ENCODE measurements at regions not wholly inside any gene's neighbourhood (a gene's known extent, or its start where the extent isn't known, plus 50 kb on each side); places are given as distances from the start of the nearest gene placed in this dataset.
"Not testable (repeated sequence)": the region's sequence is repeated elsewhere in the genome, so short reads cannot be mapped to it uniquely, and the experiment has no call there.

DNA sequence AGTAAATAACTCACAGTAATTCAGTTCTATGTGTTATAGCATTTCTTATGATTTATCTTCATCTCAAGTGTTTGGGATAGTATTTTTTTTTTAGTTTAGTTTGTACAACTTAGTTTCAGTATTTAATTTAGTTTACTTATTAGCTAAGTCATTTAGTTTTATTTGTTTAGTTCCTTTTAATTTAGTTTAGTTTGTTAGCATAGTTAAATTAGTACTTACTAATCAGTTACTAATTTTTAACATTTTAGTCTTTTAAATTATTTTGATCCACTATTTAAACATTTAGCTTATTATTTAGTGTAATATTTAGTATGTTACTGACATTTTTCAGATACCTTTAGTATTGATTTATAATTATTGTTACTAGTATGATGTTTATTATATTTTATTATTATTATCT, 85.2 kb upstream of the SIPA1L2 start:
- DNase-seq (ENCODE audit: low spot score): no peak

DNA sequence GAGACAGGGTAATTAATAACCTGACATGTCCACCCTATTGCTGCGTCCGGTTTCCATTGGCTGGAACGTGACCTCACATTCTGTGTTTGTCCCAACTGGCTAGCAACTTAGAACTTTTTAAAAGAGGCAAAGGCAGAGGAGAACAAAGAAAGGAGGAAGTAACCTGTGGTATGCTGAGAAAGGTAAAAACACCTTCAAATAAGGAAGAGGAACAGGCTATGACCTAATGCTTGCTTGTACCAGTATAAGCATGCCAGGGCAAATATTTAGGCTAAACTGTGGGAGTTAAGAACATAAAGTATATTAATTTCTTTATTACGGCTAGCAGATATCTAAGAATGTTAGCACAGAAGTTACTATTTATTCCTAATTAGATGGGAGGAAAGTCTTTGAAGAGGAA, 87.3 kb upstream of the MAP10 start:
- DNase-seq (ENCODE audit: low spot score): not testable (repeated sequence)

DNA sequence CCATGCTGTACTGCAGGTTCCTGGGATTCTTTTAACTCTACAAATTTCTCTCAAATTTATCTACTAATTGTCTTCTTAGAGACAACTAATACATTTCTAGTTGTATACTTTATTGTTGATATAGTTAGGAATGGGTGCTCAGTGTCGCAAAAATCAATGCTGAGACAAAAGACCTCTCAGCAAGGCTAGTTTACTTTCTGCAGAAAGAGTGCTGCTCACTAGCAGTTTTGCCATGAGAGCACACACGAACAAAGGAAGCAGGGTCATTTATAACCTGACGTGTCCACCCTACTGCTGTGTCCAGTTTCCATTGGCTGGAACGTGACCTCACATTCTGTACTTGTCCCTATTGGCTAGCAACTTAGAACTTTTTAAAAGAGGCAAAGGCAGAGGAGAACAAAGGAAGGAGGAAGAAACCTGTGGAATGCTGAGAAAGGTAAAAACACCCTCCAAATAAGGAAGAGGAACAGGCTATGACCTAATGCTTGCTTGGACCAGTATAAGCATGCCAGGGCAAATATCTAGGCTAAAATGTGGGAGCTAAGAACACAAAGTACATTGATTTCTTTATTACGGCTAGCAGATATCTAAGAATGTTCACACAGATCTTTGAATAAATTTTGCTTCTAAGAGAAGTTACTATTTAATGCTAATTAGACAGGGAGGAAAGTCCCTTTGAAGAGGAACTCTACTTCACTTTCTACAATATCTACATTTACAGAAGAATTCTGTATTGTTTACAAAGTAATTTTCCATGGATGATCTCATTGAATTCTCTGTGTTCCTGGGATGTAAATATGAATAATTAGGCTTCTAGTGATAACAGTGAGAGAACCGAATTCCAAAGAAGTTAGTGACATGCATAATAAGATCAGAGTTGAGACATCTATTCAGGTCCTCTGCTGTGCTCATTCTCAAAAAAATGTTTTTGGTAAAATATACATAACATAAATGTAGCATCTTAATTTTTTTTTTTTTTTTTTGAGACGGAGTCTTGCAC, 86.0 kb upstream of the MAP10 start:
- no peak for DNase-seq (ENCODE audit: low spot score)

DNA sequence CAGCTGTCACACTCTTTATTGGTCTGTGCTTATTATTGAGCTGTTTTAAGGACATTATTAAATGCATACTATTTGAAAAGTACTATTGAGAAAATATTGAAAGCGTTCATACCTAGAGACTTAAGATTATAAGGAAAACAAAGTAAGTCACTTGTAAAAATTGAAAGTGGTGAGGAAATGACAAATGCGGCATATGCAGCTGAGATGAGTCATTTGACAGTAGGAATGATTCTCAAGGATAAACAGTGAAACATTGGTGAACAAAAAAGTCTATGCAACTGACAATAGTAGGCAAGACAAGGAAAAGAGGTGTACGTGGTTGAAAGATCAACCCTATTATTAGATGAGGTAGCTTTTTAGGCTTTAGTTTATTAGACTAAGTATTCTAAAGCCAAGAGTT, 82.6 kb upstream of the MAP10 start:
- no peak for DNase-seq (ENCODE audit: low spot score)

DNA sequence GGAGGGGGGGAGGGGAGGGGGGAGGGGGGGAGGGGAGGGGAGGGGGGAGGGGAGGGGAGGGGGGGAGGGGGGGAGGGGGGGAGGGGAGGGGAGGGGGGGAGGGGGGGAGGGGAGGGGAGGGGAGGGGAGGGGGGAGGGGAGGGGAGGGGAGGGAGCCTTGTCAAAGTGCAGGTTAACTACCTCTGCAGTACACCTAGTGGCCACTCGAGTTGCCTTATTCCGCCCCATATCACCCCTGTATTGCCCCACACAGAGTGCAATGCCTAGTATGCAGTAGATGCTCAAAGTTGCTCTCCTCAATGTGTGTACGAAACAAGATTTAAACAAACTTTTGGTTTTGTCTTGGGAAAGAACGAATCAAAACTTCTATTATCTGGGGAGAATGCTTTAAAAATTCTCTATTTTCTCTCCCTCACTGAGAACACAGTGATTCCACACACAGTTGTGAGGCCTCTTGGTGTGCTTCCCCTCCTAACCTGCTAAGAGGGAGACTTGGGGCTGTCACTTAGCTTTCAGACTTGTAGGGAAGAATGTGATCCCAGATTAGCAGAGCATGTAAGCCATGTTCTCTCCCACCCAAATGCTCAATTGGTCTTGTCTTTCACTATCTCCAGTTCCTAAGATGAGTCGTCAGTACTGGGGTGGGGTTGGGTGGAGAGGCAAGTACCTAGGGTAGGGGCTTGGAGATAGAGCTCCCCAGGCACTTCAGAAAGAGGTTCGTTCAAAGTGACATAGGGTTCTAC, 79.7 kb upstream of the MAP10 start:
- no peak for DNase-seq (ENCODE audit: low spot score)

DNA sequence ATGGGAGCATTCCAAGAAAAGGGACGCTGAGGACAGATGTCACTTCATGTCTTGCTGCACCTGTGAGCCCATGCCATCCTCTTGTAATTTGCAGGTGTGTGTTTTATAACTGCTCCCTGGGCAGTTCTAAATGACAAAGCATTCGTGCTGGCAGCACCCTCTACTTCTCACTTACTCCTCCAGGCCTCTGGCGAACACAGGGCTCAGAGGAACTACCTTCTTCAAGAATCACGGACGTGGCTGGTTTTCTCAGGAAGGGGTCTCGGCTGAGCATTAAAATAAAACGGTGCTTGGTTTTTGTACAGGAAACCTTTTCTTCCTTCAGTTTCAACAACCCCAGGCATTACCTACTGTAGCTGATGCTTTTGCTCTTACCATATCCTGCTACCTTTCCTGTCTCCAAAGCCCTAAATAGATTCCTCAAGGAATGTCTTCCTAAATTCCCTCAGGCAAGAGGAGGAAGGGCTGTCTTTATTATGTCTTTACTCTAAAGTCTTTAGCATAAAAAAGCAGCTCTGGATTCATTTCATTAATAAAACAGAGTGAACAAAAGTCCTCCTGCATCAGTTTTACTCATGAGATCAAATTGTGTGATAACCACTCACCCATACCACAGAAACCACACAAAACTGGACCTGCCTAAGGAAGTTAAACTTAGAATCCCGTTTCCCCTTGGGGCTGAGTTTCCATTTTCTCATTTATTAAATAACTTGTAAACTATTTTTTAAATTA, 79.0 kb upstream of the MAP10 start:
- DNase-seq (ENCODE audit: low spot score): no peak

DNA sequence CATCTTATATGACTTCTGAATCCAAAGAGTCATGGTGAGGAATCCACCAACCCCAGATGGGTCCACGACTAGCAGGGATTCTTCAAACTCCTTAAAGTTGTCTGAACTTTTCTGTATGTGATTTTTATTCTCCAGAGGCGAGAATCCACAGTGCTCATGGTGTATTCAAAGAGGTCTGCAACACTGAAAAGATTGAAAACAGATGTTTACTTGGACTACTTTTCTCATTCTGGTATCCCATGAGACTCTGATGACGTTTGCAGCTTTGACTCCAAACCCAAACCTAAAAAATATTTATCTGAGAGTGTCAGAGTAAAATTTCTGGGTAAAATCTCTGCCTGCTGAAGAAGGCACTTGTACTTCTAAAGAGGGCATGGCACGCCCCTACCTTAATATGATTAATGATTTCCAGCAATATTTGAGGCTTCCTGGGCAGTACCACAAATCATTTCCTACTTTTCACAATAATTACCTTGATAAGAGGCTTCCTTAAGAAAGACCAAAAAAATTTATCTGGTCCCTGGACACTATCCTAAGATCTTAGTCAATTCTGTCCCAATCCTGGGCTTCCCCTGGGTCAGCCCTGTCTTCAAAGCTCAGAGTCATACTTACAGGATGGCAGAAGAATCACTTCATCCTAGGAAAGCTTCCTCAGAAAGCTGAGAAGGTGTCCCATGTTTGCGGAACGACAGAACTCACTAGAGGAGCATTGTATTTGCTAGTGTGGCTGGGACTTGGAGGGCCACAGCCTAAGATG, 76.5 kb upstream of the MAP10 start:
- no peak for DNase-seq (ENCODE audit: low spot score)

DNA sequence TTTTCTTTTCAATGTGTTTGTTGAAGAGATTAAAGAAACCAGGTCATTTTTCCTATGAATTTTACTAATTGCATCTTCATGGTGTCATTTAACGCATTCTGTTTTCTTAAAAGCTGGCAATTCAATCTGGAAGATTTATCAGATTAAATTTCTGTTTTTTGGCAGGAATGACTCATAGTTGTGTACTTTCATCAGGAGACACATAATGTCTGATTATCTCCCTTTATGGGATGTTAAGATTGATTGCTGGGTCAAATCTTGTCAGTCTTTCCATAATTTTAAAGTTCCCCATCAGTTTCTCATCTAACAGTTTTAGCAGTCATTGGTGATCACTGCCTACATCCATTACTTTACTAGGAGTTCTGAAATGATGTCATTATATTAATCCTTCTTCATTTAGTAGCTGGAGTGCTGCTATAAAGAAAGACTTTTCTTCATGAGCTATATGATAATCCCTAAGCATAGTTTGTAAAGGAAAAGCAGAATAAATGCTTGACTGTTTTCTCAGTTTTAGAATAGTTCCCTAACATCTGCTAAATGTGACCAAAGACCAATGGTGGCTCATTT, 72.8 kb upstream of the MAP10 start:
- no peak for DNase-seq (ENCODE audit: low spot score)

DNA sequence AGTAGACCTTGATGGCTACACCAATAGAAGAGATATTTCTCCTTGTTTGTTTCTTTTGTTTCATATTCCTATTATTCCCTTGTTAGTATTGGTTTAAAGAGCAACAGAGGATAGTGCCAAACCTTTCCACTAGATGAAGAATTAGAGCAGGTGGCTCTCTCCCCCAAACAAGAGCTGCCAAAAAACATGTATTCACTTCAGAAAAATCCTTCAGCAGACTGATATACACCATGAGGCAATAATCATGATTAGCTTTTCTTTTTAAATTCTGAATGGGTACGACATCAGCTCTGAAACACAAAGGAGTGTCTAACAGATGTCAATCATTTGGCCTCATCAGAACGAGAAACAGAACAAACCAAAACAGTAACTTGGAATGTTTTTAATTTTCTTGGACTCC, 67.3 kb upstream of the MAP10 start:
- no peak for DNase-seq (ENCODE audit: low spot score)

DNA sequence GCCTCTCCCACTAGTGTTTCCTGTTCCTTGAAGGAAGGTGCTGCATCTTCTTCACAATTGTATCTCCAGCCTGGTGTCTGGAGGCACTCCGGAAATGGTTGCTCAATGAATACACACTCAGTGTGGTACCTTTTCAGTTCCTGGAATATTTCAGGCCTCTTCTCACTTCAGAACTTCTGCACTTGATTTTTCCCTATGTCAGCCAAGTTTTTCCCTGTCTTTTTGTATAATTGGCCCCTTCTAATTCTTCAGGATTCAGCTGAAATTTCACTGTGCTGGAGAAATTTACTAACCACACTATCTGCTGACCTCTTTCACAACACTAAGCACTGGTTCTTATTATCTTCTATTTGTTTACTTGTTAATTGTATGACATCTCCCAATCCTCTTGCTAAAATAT, 61.2 kb upstream of the MAP10 start:
- DNase-seq (ENCODE audit: low spot score): no peak

DNA sequence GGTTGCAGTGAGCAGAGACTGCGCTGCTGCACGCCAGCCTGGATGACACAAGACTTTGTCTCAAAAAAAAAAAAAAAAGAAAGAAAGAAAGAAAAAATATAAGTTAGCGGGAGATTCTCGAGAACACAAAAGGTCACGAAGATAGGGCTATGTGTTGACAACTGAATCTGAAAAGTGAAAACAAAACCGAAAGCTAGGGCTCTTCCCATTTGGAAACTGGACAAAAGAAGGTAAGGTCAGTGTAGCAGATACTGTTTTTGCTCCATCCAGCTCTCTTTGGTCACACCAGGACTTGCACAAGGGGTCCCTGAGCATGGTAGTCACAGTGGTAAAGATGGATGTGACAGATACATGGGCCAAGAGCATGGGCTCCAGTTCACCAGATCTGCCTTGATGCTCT, 60.4 kb upstream of the MAP10 start:
- DNase-seq (ENCODE audit: low spot score): no peak

DNA sequence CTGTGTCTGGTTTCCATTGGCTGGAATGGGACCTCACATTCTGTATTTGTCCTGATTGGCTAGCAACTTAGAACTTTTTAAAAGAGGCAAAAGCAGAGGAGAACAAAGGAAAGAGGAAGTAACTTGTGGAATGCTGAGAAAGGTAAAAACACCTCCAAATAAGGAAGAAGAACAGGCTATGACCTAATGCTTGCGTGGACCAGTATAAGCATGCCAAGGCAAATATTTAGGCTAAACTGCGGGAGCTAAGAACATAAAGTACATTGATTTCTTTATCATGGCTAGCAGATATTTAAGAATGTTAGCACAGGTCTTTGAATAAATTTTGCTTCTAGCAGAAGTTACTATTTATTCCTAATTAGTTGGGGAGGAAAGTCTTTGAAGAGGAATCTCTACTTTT, 59.5 kb upstream of the MAP10 start:
- DNase-seq (ENCODE audit: low spot score): not testable (repeated sequence)

DNA sequence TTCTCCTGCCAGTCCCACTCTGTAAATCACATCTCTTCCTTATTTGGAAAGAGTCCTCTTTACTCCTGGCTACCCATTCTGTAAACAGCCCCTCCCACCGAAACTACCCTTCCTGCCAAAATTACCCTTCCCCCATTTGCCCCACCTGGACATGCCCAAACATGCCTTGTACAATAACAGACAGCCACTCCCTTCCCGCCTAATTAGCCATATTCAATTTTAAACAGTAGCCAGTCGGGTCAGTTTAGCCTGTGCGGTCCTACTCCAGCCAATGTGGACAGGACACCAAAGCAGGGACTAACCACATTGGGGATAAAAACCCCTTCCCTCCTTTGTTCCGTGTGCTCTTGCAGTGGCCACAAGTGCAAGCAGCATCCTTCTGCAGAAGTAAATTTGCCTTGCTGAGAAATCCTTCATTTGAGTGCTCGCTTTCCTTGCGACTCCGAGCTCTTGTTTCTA, 56.3 kb upstream of the MAP10 start:
- DNase-seq (ENCODE audit: low spot score): no peak

DNA sequence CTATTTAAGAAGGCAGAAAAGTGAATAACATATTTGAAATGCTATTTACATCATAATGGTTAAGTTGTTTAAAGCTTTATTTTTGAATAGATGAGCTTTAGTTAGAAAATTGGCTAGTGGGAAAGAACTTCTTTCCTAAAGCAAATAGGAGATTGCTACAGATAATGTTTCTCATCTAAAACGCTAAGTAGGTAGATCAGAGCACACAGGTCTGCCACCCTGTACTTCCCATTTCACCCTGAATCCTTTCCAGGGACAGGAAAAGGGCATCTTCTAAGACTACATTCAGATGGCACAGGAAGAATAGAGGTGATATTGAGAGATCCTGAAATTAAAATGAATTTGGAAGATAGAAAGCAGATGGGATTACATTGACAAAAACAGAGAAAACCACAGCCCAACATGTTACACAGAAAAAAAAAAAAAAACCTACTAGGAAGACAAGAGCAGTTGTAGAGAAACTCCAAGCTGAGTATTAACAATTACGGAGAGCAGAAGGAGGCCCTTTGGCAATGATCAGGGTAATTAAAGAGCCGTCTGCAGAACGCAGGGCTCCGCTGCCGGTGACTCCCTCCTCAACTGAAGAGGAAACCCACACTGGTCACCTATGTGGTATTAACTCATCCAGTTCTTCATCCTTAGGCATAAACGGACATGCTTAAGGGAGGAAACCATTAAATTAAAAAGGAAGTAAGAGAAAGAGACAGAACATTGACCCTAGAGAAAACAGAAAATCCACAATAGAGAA, 53.6 kb upstream of the MAP10 start:
- DNase-seq (ENCODE audit: low spot score): no peak

DNA sequence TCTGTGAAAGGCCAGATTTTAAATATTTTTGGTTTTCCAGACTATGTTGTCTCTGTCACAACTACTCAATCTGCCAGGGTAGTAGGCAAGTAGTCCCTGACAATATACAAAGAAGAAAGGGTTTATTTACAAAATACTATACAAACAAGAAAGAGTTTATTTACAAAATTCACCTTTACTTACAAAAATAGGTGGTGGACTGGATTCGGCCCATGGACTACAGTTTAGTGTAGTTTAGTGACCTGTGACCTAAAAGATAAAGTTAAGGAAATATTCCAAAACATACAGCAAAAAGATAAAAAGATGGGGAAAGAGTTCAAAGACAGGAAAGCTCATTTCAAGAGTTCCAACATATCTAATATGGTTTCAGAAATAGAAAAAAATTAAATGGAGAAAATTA, 52.9 kb upstream of the MAP10 start:
- DNase-seq (ENCODE audit: low spot score): no peak

DNA sequence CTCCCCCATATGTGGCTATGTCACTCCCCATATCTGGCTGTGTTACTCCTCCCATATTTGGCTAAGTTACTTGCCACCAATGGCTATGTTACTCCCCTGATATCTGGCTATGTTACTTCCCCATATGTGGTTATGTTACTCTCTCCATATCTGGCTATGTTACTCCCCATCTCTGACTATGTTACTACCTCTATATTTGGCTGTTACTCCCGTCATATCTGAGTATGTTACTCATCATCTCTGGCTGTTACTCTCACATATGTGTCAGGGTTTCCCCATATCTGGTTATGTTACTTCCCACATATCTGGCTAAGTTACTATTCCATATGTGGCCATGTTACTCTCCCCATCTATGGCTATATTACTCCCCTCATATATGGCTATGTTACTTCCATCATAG, 50.3 kb upstream of the MAP10 start:
- DNase-seq (ENCODE audit: low spot score): no peak
